Adrenal gland (tissue), 5 donors: ENCODE measurements at regions not wholly inside any gene's neighbourhood (a gene's known extent, or its start where the extent isn't known, plus 50 kb on each side); places are given as distances from the start of the nearest gene placed in this dataset.
"Not testable (repeated sequence)": the region's sequence is repeated elsewhere in the genome, so short reads cannot be mapped to it uniquely, and the experiment has no call there.

Experiments used
- POLR2A ChIP-seq, 2 donors: fragments of 450-650 bp; IDR thresholded peaks; one replicate each; pipeline ENCODE4 v1.6.1; 2017; ENCODE audit warnings: antibody characterized with exemption in 2 of 2, mild to moderate bottlenecking in 2 of 2, moderate library complexity in 1 of 2
- TF ChIP-seq, protein P1 (sequence below), 6 experiments: fragments of 450-650 bp in 4 of 6; fragments of 200-600 bp in 2 of 6; sonication (generic) in 1 of 6; IDR thresholded peaks; 1 replicate in 5 of 6; 2 replicates in 1 of 6; pipeline versions ENCODE4 v1.5.1 to v1.8.0; 2016 to 2021; ENCODE audit warnings: antibody characterized with exemption in 6 of 6, mild to moderate bottlenecking in 2 of 6, moderate library complexity in 1 of 6
- donor health status: DM: no; HTN: no; CAD: no.

DNA sequence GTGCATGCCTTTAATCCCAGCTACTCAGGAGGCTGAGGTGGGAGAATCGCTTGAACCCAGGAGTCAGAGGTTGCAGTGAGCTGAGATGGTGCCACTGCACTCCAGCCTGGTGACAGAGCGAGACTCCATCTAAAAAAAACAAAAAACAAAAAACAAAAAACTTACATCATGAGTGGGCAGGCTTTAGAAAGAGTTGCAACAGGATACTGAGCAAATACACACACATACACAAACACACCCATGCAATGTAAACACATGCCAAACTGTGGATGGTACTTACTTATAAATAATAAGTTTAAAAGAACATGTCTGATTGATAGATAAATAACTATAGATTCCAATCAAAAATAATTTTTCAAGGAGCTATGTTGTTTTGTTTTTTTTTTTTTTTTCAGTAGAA lies 481.7 kb upstream of the MARCKS start:
- TF ChIP-seq, protein P1, sequence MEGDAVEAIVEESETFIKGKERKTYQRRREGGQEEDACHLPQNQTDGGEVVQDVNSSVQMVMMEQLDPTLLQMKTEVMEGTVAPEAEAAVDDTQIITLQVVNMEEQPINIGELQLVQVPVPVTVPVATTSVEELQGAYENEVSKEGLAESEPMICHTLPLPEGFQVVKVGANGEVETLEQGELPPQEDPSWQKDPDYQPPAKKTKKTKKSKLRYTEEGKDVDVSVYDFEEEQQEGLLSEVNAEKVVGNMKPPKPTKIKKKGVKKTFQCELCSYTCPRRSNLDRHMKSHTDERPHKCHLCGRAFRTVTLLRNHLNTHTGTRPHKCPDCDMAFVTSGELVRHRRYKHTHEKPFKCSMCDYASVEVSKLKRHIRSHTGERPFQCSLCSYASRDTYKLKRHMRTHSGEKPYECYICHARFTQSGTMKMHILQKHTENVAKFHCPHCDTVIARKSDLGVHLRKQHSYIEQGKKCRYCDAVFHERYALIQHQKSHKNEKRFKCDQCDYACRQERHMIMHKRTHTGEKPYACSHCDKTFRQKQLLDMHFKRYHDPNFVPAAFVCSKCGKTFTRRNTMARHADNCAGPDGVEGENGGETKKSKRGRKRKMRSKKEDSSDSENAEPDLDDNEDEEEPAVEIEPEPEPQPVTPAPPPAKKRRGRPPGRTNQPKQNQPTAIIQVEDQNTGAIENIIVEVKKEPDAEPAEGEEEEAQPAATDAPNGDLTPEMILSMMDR (IDR thresholded peaks at IDR 0.05), result not testable (repeated sequence)
- not testable (repeated sequence) for TF ChIP-seq POLR2A (IDR thresholded peaks at IDR 0.05)
